Smooth muscle cell of the brain vasculature (primary cell): ENCODE measurements at regions not wholly inside any gene's neighbourhood (a gene's known extent, or its start where the extent isn't known, plus 50 kb on each side); places are given as distances from the start of the nearest gene placed in this dataset.

Experiments
- DNase-seq: peaks from one replicate; pipeline ENCODE4 v3.0.0-alpha.2; 2012; ENCODE audit warnings: low read depth, low spot score

GRCh38 chr14:40911141-40911540, 695.5 kb upstream of the LRFN5 start:
- DNase-seq = no peak

- no peak for DNase-seq
These were observed 696.8 kb upstream of the LRFN5 start for GRCh38 chr14:40909906-40910305.

- DNase-seq = no peak
These were observed 703.0 kb upstream of the LRFN5 start for GRCh38 chr14:40903709-40904108.

GRCh38 chr14:40899435-40899834, 707.2 kb upstream of the LRFN5 start:
- DNase-seq = no peak

- DNase-seq = no peak
These were observed 711.8 kb upstream of the LRFN5 start for GRCh38 chr14:40894846-40895245.

GRCh38 chr14:40889126-40889525, 717.5 kb upstream of the LRFN5 start:
- DNase-seq = no peak

- DNase-seq = no peak
These were observed 718.8 kb upstream of the LRFN5 start for GRCh38 chr14:40887912-40888311.

- DNase-seq = no peak
These were observed 736.4 kb upstream of the LRFN5 start for GRCh38 chr14:40870252-40870651.

- no peak for DNase-seq
These were observed 747.6 kb upstream of the LRFN5 start for GRCh38 chr14:40859055-40859454.

- DNase-seq = no peak
These were observed 751.3 kb upstream of the LRFN5 start for GRCh38 chr14:40855343-40855742.

- DNase-seq = no peak
These were observed 756.5 kb upstream of the LRFN5 start for GRCh38 chr14:40850191-40850590.

- no peak for DNase-seq
These were observed 759.2 kb upstream of the LRFN5 start for GRCh38 chr14:40847480-40847879.

GRCh38 chr14:40842816-40843215, 763.9 kb upstream of the LRFN5 start:
- DNase-seq = no peak

GRCh38 chr14:40841886-40842285, 764.8 kb upstream of the LRFN5 start:
- DNase-seq = no peak

- no peak for DNase-seq
These were observed 768.1 kb upstream of the LRFN5 start for GRCh38 chr14:40838601-40839000.

GRCh38 chr14:40806471-40806870, 800.2 kb upstream of the LRFN5 start:
- no peak for DNase-seq

- DNase-seq = no peak
These were observed 810.5 kb upstream of the LRFN5 start for GRCh38 chr14:40796168-40796567.

- no peak for DNase-seq
These were observed 821.8 kb upstream of the LRFN5 start for GRCh38 chr14:40784860-40785259.

- DNase-seq = no peak
These were observed 844.0 kb upstream of the LRFN5 start for GRCh38 chr14:40762685-40763084.

GRCh38 chr14:40762177-40762576, 844.5 kb upstream of the LRFN5 start:
- DNase-seq = no peak

- DNase-seq = no peak
These were observed 846.0 kb upstream of the LRFN5 start for GRCh38 chr14:40760704-40761103.

- no peak for DNase-seq
These were observed 848.6 kb upstream of the LRFN5 start for GRCh38 chr14:40758076-40758475.

- DNase-seq = no peak
These were observed 849.2 kb upstream of the LRFN5 start for GRCh38 chr14:40757376-40757950.

GRCh38 chr14:40733206-40733605, 873.5 kb upstream of the LRFN5 start:
- no peak for DNase-seq
